GM12874 (cell line): ENCODE measurements at regions not wholly inside any gene's neighbourhood (a gene's known extent, or its start where the extent isn't known, plus 50 kb on each side); places are given as distances from the start of the nearest gene placed in this dataset.

ENCODE experiments used
- TF ChIP-seq, protein P1 (sequence below): IDR thresholded peaks from 2 replicates; pipeline ENCODE4 v1.5.1; 2011; ENCODE audit warnings: low read depth, mild to moderate bottlenecking, control low read depth, low read length, moderate library complexity; ENCODE audit not compliant: insufficient read depth

- TF ChIP-seq, protein P1, sequence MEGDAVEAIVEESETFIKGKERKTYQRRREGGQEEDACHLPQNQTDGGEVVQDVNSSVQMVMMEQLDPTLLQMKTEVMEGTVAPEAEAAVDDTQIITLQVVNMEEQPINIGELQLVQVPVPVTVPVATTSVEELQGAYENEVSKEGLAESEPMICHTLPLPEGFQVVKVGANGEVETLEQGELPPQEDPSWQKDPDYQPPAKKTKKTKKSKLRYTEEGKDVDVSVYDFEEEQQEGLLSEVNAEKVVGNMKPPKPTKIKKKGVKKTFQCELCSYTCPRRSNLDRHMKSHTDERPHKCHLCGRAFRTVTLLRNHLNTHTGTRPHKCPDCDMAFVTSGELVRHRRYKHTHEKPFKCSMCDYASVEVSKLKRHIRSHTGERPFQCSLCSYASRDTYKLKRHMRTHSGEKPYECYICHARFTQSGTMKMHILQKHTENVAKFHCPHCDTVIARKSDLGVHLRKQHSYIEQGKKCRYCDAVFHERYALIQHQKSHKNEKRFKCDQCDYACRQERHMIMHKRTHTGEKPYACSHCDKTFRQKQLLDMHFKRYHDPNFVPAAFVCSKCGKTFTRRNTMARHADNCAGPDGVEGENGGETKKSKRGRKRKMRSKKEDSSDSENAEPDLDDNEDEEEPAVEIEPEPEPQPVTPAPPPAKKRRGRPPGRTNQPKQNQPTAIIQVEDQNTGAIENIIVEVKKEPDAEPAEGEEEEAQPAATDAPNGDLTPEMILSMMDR = no peak
These were observed 361.0 kb upstream of the TMEFF2 start for GRCh38 chr2:192555740-192556139.

GRCh38 chr2:192551760-192552159 is 357.0 kb upstream of the TMEFF2 start:
- TF ChIP-seq, protein P1 = no peak

- TF ChIP-seq, protein P1 = no peak
These were observed 351.8 kb upstream of the TMEFF2 start for GRCh38 chr2:192546565-192546964.

- TF ChIP-seq, protein P1 = no peak
These were observed 349.7 kb upstream of the TMEFF2 start for GRCh38 chr2:192544371-192544955.

DNA sequence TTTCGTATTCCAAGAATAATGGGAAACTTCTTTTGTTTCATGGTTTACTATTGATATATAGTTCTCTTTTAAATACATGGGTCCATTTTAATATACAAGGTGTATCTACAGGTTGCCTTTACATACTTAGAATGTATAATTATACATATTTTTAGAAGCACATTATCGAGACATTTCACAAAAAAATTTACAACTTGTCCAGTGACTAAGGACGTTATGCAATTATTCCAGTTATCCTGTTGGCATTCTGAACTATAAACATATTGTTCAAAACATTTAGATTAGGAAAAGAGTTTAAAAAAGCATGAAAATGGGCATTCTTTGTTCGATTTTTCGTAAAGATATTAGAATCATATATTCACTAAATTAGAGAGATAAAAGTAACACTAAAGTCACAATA is 344.6 kb upstream of the TMEFF2 start:
- TF ChIP-seq, protein P1 = no peak

- TF ChIP-seq, protein P1 = no peak
These were observed 342.3 kb upstream of the TMEFF2 start for GRCh38 chr2:192536922-192537624.

DNA sequence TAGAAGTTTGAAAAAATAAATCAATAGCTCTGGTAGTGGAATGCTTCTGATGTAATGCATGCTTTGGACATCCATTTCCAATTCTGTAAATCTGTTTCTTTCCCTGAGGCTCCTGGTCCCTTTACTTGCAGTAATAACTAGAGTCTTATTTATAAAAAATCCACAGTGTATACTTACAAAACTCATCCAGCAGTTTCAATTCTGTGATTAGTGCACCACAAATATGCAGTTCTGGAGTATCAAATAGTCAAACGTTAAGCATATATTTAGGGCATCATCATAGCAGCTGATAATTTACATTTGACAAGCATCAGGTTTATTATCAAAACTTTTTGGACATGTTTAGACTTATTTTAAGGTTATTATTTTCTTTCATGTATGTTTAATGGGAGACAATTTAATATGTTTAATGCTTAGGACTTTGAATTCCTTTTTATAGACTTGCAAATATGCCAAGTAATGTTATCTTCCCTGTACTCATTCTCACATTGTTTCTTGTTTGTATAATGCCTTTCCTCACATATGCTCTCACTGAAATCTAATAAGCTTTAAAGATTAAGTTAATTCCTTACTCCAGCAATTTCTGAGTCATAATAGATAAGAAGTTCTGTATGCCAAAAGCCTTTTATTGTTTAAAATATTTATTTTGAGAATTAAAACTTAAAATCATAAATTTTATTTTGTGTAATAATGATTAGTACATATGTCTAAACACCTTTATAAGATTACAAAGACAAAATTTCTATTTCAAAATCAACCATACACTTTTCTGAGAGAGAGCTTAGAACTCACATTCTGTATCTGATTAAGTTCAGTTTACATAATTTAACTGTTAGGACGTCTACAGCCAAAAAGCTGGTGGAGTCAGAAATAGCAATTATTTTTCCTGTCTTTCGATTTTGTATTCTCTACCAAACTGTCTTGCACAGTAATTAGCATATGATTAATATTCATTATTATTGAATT is 341.5 kb upstream of the TMEFF2 start:
- TF ChIP-seq, protein P1 = no peak
